BLaER1 treated with 17β-estradiol and CSF1 and Interleukin-3, amounts not matched to agents 10 nM and 100 nM (cell line): ENCODE measurements at regions not wholly inside any gene's neighbourhood (a gene's known extent, or its start where the extent isn't known, plus 50 kb on each side); places are given as distances from the start of the nearest gene placed in this dataset.
A peak's percentile ranks its signal among the peaks of the same experiment; 100 is the strongest.
"Not testable (repeated sequence)": the region's sequence is repeated elsewhere in the genome, so short reads cannot be mapped to it uniquely, and the experiment has no call there.

ENCODE experiments used
- H3K27ac ChIP-seq, 11 experiments: shearing (Covaris generic); formaldehyde crosslinking; 2 replicates each; pipeline ENCODE4 v1.8.1; 2022
- H3K27me3 ChIP-seq, 11 experiments: shearing (Covaris generic); formaldehyde crosslinking; 2 replicates each; pipeline ENCODE4 v1.8.1; 2022
- H3K36me3 ChIP-seq, 11 experiments: shearing (Covaris generic); formaldehyde crosslinking; 2 replicates each; pipeline ENCODE4 v1.8.1; 2022
- H3K4me1 ChIP-seq, 10 experiments: shearing (Covaris generic); formaldehyde crosslinking; 2 replicates each; pipeline ENCODE4 v1.8.1; 2022
- H3K4me2 ChIP-seq, 11 experiments: shearing (Covaris generic); formaldehyde crosslinking; 2 replicates each; pipeline ENCODE4 v1.8.1; 2022
- H3K4me3 ChIP-seq, 10 experiments: shearing (Covaris generic); formaldehyde crosslinking; 2 replicates each; pipeline ENCODE4 v1.8.1; 2022
- H3K9ac ChIP-seq, 11 experiments: shearing (Covaris generic); formaldehyde crosslinking; 2 replicates each; pipeline ENCODE4 v1.8.1; 2022
- H3K9me3 ChIP-seq, 11 experiments: shearing (Covaris generic); formaldehyde crosslinking; replicated peaks in 1 of 11; 2 replicates each; pipeline ENCODE4 v1.8.1; 2022
- H4K20me1 ChIP-seq, 11 experiments: shearing (Covaris generic); formaldehyde crosslinking; 2 replicates each; pipeline ENCODE4 v1.8.1; 2022
- Cebpa-rat ChIP-seq, 11 experiments: shearing (Covaris generic); IDR thresholded peaks; 2 replicates each; pipeline ENCODE4 v1.8.1; 2022

GRCh38 chr18:26628017-26628416 lies 79.7 kb upstream of the KCTD1 start:
- H3K27ac ChIP-seq, result no peak overlapping the region
- H3K4me1 ChIP-seq, result peaks cover 0 to 5% (median 0%) of the 10 kb centered on the region in 10 experiments; a peak in 3 of 20 replicates
- H4K20me1 ChIP-seq, result no peaks in the 10 kb centered on the region
- H3K4me2 ChIP-seq, result no peak overlapping the region
- no peak overlapping the region for H3K9ac ChIP-seq
- H3K36me3 ChIP-seq, result peaks cover 0 to 3% (median 0%) of the 10 kb centered on the region in 11 experiments; a peak in 1 of 22 replicates
- H3K4me3 ChIP-seq, result no peak overlapping the region
- no peaks in the 10 kb centered on the region for H3K27me3 ChIP-seq
- TF ChIP-seq Cebpa-rat (IDR thresholded peaks at IDR 0.05), result no peak
- peaks cover 32 to 40% (median 37%) of the 10 kb centered on the region in 11 experiments for H3K9me3 ChIP-seq

- TF ChIP-seq Cebpa-rat (IDR thresholded peaks at IDR 0.05), result no peak
- Histone ChIP-seq H3K4me3 (peak overlapping the region in 1 of 10 experiments; percentile 22; a peak in 2 of 20 replicates), H3K9ac (no peak overlapping the region), H3K27ac (no peak overlapping the region), H3K4me1 (peaks cover 0 to 5% (median 4%) of the 10 kb centered on the region in 10 experiments; a peak in 5 of 20 replicates), H3K4me2 (no peak overlapping the region), H3K27me3 (no peaks in the 10 kb centered on the region), H3K36me3 (peaks cover 0 to 3% (median 0%) of the 10 kb centered on the region in 11 experiments; a peak in 1 of 22 replicates), H3K9me3 (peaks cover 39 to 54% (median 49%) of the 10 kb centered on the region in 11 experiments), H4K20me1 (no peaks in the 10 kb centered on the region)
These were observed 76.1 kb upstream of the KCTD1 start for GRCh38 chr18:26624443-26624842.

- peaks cover 39 to 54% (median 49%) of the 10 kb centered on the region in 11 experiments for H3K9me3 ChIP-seq
- H3K9ac ChIP-seq, result not testable (repeated sequence)
These were observed 75.0 kb upstream of the KCTD1 start for GRCh38 chr18:26623314-26623713.

DNA sequence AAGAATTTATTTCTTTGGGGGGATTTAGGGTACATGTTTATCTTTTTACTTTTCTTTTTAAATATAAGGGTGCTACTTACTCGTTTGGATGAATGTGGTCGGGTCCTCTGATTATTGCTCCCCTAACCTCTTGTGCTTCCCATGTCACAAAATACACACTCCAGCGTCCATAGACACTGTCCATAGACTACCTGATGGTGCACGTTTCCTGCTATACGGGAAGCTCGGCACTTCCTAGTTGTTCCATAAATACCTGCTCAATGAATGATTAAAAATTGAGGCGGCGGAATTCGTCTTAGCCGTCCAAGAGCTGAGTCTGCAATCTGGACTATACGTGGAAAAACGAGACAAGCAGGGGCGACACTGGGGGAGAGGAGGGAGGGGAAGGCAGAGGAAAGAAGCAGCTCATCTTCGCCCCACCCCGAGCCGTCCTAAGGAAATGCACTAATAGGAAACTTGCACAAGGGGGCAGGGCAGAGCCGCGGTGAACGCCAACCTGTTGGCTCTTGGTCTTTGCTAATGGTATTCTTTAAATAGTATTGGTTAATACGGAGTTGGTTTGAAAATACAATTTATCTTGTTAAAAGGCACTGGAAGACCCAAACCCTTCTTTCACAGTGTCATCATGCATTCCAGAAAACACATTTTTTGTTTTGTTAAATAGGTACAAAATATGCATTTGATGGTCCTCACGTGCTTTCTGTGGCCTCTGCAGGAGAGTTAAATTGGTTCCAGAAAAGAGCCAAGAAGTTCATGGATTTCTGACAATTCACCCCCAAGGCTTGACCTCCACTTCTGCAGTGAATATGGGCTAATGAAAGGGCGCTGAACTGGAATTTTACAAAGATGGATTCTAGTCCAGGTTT lies 73.0 kb upstream of the KCTD1 start:
- H3K9me3 ChIP-seq, result peaks cover 39 to 49% (median 45%) of the 10 kb centered on the region in 11 experiments
- no peak for TF ChIP-seq Cebpa-rat (IDR thresholded peaks at IDR 0.05)
- peaks cover 0 to 3% (median 0%) of the 10 kb centered on the region in 11 experiments; a peak in 1 of 22 replicates for H3K36me3 ChIP-seq
- H3K27ac ChIP-seq, result no peak overlapping the region
- H3K4me1 ChIP-seq, result peaks cover 0 to 8% (median 5%) of the 10 kb centered on the region in 10 experiments; a peak in 10 of 20 replicates
- peak overlapping the region; percentile 55 to 88 (median 71) for H3K4me2 ChIP-seq
- peak overlapping the region; percentile 34 to 62 (median 47); a peak in 15 of 20 replicates for H3K4me3 ChIP-seq
- no peaks in the 10 kb centered on the region for H4K20me1 ChIP-seq
- peak overlapping the region in 8 of 11 experiments; percentile 18 to 63 (median 46); a peak in 11 of 22 replicates for H3K9ac ChIP-seq
- H3K27me3 ChIP-seq, result no peaks in the 10 kb centered on the region

More at GRCh38 chr18:26623314-26623713, 75.0 kb upstream of the KCTD1 start:
- H3K27ac ChIP-seq, H3K4me1 ChIP-seq, H3K4me3 ChIP-seq, H3K4me2 ChIP-seq, H3K27me3 ChIP-seq, H4K20me1 ChIP-seq, H3K36me3 ChIP-seq: not testable (repeated sequence)

DNA sequence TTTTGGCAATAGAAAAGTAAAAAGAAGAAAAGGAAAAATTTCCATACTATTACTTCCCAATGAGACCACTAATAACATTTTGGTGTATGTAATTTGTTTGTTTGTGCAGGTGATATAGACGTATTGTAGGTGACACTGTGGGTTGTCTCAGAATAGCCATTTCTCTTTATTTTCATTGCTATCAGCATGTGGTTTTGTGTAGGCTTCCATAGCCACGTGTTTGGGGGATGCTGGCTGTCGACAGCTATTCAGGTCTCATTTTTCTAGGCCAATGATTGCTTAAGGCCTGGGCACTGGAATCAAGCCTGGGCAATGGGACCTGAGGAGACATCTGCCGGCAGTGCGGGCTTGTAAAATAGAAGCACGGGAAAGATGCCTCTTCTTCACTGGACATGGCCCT lies 71.0 kb upstream of the KCTD1 start:
- no peak overlapping the region for H3K4me3 ChIP-seq
- H3K27ac ChIP-seq, result no peak overlapping the region
- peaks cover 19 to 28% (median 24%) of the 10 kb centered on the region in 11 experiments for H3K9me3 ChIP-seq
- H3K4me1 ChIP-seq, result peaks cover 0 to 10% (median 6%) of the 10 kb centered on the region in 10 experiments; a peak in 11 of 20 replicates
- H4K20me1 ChIP-seq, result no peaks in the 10 kb centered on the region
- no peak for TF ChIP-seq Cebpa-rat (IDR thresholded peaks at IDR 0.05)
- no peaks in the 10 kb centered on the region for H3K27me3 ChIP-seq
- no peak overlapping the region for H3K4me2 ChIP-seq
- no peak overlapping the region for H3K9ac ChIP-seq
- H3K36me3 ChIP-seq, result peaks cover 0 to under 1% (median 0%) of the 10 kb centered on the region in 11 experiments; a peak in 1 of 22 replicates

DNA sequence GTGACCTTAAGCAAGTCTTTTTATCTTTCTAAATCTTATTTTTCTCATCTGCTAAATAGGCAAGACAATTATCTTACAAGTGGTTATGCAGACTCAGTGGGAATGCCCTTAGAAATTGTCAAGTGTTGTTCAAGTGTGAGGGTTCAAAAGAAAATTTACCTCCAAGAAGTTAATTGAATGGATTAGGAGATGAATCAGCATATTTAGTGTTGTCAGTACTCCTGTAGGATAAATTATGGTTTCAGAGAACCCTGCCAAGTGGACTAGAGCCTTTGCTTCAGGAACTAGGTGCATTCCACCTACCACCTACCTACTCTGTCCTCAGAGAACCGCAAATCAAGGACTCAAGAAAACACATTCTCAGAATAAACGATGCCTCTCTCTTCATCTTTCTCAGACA lies 69.8 kb upstream of the KCTD1 start:
- no peak for TF ChIP-seq Cebpa-rat (IDR thresholded peaks at IDR 0.05)
- Histone ChIP-seq H3K9me3 (peaks cover 7 to 16% (median 12%) of the 10 kb centered on the region in 11 experiments), H3K4me1 (peaks cover 0 to 10% (median 6%) of the 10 kb centered on the region in 10 experiments; a peak in 11 of 20 replicates), H3K9ac (no peak overlapping the region), H3K36me3 (no peaks in the 10 kb centered on the region), H4K20me1 (no peaks in the 10 kb centered on the region), H3K27ac (no peak overlapping the region), H3K27me3 (no peaks in the 10 kb centered on the region), H3K4me3 (no peak overlapping the region), H3K4me2 (peak overlapping the region in 1 of 11 experiments; percentile 8; a peak in 1 of 22 replicates)

DNA sequence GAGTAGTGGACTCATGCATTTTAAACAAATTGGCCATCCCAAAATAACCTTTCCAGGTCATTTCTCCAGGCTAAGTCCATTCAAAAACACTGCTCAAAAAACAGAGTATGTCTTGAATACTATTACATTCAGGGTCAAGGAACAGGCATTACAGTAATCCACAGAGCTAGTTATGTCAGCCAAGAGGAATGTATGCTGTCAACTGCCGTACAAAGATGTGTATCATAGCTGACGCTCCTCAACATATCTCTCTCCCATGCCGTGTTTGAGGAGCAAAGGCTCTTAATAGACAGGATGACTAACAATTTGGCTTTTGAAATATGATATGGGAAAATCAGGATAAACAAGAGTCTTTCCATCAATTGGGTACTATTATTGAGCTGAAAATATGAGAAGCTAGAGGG lies 68.8 kb upstream of the KCTD1 start:
- no peak for TF ChIP-seq Cebpa-rat (IDR thresholded peaks at IDR 0.05)
- Histone ChIP-seq H3K36me3 (no peaks in the 10 kb centered on the region), H3K27ac (no peak overlapping the region), H3K9me3 (peaks cover 0 to 6% (median 2%) of the 10 kb centered on the region in 11 experiments; a peak in 7 of 22 replicates), H3K4me3 (no peak overlapping the region), H3K4me1 (peaks cover 0 to 10% (median 6%) of the 10 kb centered on the region in 10 experiments; a peak in 11 of 20 replicates), H3K9ac (no peak overlapping the region), H4K20me1 (no peaks in the 10 kb centered on the region), H3K4me2 (peak overlapping the region in 4 of 11 experiments; percentile 11 to 38 (median 24); a peak in 5 of 22 replicates), H3K27me3 (no peaks in the 10 kb centered on the region)

DNA sequence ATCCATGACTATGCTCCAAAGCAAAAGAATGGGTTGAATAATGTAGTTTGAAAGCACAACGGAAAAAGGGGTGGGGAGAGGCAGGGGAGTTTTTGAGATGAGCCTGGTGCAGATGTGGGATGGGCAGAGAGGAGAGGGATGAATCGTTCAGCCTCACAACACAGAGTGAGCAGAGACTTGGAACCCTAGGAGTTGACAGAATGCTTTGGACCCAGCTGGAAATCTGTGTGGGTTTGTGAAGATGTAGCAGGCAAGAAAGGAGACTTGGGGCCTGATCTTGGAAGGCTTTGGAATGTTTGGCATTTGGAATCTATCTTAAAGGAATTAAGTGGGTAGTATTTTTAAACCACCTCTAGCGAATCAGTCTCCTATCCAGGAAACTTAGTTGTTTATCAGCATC lies 66.0 kb upstream of the KCTD1 start:
- peaks cover 0 to 9% (median 6%) of the 10 kb centered on the region in 10 experiments; a peak in 11 of 20 replicates for H3K4me1 ChIP-seq
- no peak overlapping the region for H3K9ac ChIP-seq
- no peaks in the 10 kb centered on the region for H4K20me1 ChIP-seq
- no peaks in the 10 kb centered on the region for H3K36me3 ChIP-seq
- H3K27me3 ChIP-seq, result no peaks in the 10 kb centered on the region
- no peak overlapping the region for H3K27ac ChIP-seq
- H3K9me3 ChIP-seq, result no peaks in the 10 kb centered on the region
- no peak for TF ChIP-seq Cebpa-rat (IDR thresholded peaks at IDR 0.05)
- H3K4me3 ChIP-seq, result no peak overlapping the region
- H3K4me2 ChIP-seq, result no peak overlapping the region
